HG03521 (cell line): ENCODE measurements at regions not wholly inside any gene's neighbourhood (a gene's known extent, or its start where the extent isn't known, plus 50 kb on each side); places are given as distances from the start of the nearest gene placed in this dataset.

ENCODE experiments used
- ATAC-seq: cut with Tn5 transposase; IDR thresholded peaks from one replicate; pipeline ENCODE4 v1.9.1; 2021; ENCODE audit warnings: mild to moderate bottlenecking, moderate library complexity; ENCODE audit not compliant: unreplicated experiment

DNA sequence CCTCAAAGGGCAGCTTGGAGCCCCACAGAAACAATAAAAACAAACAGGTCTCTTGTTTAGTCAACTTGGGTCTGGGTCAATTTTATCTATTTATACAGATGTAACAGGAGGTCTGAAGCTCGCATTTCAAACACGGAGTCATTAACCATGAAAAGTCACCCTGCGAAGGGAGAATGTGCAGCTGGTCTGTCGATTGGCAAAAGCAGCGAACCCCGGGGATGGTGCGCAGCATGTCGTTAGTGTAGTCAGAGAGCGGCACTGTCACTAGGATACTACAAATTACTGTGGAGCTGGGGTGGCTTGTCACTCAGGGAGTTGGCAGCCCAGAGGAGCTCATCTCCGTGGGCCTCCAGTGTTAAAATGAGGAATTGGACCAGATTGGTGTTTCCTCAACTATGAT lies 190.4 kb upstream of the ARG1 start:
- ATAC-seq: no peak

DNA sequence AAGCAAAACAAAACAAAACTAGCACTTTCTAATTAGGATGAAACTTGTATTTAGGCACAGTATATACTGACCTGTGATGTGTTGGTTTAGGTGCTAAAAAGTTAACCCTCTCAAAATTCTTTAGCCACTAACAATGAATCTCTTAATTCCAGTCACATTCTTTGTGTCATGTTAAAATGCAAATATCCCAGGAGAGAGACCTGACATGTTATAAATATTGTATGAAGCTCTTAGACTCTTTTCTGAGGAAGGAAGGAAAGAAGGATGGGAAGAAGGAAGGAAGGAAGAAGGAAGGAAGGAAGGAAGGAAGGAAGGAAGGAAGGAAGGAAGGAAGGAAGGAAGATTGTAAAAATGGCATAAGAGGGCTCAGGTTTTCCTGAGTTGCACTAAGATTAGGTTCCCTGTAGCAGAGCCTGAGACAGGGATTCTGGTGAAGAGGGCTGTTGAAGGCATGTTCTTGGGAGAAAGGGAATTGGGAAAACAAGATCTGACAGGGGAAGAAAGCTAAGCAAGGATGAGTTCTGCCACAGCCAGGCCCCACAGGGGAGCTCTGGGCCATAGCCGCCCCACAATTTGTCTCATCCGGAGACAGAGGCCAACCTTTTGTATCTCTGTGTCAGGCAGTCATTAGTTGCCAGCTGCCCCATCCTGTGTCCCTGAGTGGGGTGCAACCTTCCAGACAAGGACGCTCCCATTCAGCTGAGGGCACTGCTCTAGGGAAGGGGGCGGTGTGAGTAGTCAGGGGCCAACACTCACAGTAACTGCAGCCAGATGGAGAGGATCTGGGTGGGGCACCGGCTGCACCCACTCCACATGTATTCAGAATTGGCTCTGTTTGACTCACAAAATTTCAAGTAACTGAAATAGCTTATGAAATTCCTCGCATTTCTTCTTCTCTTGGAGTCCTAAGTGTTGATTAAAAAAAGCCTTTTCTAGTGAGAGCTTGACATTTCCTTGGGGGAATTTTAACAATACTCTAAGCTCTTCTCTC lies 189.3 kb upstream of the ARG1 start:
- ATAC-seq: no peak

DNA sequence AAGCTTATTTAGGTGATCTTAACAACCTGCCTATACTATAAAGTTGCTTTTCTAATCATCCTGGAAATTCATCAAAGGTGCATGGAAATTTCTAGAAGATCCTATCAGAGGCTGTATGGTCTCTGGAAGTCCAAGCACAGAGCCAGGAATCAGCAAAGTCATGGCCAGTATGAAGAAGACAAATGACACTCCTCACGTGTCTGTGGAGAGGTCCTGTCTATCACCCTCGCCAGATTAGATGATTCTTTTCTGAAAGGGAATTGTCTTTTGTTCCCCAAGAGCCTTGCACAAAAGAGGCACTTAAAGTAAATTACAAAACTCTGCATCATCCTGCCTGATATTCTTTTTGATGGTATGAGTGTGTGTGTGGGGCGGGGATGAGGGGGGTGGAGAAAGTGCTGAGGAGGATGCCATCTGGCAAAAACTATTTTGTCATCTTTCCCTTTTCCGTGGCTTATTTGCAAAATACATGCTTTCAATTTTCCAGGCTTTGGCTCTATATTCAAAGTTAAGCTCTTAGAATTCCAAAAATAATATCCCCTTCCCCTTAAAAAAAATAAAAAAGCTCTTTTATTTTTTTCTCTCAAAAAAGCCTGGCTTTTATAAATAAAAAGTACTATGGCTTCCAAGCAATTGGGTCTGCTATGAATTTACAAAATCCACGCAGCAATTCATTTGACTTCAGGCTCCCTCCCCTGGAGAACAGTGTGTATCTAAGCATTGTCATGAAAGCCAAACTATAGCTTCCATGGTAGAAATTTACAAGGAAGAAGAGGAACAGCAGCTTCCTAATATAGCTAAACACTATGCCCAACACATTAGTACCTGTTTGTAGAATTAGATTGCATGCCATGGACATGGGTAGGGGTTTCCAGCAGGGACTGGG lies 185.2 kb upstream of the ARG1 start:
- no peak for ATAC-seq

DNA sequence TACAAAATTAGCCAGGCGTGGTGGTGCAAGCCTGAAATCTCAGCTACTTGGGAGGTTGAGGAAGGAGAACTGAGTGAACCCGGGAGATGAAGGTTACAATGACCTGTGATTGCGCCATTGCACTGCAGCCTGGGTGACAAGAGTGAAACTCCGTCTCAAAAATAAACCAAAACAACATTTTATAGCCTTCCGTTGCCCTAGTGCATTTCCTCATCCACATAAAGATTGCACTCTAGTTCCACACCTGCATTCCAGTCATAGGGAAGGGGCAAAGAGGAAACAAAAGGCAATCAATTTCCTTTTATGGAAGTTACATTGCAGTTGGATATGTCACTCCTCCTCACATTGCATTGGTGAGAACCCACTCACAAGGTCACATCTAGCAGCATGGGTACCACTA lies 182.7 kb upstream of the ARG1 start:
- ATAC-seq: no peak

DNA sequence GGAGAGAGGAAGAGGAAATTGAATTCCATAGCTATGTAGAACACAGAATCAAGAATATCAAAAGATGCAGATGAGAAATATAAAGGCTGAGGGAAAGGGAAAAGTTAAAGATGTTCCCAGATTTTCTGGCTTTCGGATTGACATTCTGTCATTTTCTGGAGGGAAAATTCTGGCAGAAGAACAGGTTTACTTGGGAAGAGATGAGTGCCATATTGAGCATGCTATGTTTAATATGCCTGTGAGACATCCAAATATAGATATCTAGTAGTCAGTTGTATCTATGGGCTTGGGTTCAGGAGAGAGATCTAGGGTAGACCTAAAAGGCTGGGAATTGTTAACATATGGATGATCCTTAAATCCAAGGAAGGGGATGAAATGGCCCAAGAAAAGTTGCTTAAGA lies 181.9 kb upstream of the ARG1 start:
- ATAC-seq: no peak

DNA sequence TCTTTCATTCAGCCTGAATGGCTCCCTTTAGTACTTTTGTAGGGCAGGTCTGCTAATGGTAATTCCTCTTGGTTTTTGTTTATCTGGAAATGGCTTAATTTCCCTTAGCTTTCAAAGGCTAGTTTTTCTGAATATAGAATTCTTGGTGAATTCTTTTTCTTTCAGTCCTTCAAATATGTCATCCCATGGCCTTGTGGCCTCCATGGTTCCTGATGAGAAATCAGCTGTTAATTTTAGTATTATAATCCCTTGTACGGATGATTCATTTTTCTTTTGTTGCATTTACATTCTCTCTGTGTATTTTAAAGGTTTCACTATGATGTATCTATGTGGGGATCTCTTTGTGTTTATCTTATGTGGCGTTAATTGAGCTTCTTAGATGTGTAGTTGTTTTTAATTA lies 179.6 kb upstream of the ARG1 start:
- no peak for ATAC-seq

DNA sequence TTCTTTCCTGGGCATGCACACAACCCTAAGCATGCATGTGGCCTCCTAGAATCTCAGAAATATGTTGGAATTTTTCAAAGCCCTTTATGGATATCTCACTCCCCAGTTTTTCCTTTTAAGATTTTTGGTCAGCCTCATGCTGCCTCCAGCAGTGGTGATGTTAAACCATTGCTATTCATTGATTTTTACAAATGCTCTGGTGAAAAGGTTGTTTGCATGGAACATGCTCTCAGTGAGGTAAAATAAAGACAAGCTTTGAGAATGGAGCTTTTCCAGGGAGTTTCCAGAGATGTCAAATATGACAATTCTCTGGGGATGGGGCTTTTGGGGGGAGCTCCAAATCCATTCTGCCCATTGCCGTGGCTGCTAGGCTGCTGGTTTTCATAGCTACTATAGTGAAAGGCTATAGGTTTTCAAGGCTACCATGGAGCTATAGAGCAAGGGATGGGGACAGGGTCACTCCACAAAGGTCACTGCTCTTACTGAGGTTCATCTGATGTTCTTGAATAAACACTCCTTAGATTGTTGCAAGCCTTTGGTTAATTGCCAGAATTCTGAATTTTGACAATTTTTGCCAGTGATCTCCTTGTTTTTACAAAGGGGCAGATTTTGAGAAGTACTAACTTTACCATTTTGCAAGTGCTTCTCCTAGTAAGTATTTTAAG lies 178.1 kb upstream of the ARG1 start:
- no peak for ATAC-seq

DNA sequence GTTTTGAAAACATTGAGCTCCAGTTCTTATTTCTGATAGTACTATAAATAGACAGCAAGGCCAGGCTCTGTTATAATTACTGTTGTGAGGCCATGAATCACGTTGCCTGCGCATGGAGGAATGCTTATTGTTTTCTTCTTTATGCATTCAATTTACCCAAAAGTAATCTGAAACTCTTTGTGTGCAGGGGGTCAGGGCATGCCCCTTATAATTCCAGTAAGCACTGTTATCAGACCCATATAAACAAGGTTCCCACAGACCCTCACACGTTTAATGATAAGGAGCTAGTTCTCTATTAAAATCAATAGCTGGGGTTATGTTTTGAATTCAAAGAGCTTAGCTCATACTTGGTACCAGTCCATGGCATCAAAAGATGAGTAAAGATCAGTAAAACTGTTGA lies 174.8 kb upstream of the ARG1 start:
- no peak for ATAC-seq

DNA sequence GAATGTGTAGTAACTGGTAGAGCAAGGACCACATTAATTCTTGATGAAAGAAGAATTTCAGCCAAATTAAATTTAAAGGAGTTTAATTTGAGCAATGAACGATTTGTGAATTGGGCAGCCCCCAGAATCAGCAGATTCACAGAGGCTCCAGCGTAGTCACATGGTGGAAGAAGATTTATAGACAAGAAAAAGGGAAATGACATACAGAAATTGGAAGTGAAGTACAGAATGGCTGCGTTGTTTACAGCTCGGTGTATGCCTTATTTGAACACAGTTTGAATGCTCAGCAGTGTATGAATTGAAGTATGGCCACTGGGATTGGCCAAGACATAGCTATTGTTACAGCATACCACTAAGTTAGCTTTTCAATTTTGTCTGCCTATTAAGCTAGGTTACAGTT lies 173.6 kb upstream of the ARG1 start:
- no peak for ATAC-seq

DNA sequence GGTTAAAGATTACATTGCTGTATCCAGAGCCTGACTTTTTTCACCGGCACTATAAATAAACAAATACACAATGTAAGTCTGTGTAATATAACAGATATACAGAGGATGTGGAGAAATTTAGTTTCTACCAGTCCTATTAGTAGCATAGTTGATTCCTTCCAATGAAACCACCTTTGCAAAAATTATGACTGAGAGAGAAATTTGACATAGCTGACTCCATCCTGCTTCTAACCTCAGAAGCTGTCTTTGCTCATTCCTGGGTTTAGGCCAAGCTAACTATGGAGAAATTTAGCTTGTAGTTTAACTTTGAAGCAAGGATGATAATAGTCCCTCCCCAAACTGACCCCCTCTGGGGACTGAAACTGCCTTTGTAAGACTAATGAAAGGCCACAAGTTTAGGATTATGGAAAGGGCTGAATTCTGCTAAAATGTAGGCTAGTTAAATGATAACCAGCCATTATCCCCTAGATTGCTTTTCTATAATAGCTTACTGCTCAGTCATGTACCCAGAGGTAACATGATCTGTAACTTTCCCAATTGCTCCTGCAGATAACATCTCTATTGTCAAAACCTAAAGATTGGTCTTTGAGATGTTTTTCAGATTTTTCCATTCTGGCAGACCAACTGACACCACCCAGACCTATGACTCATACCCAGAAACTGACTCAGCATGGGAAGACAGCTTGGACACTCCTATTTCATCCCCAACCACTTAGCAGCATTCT lies 172.8 kb upstream of the ARG1 start:
- ATAC-seq: no peak

DNA sequence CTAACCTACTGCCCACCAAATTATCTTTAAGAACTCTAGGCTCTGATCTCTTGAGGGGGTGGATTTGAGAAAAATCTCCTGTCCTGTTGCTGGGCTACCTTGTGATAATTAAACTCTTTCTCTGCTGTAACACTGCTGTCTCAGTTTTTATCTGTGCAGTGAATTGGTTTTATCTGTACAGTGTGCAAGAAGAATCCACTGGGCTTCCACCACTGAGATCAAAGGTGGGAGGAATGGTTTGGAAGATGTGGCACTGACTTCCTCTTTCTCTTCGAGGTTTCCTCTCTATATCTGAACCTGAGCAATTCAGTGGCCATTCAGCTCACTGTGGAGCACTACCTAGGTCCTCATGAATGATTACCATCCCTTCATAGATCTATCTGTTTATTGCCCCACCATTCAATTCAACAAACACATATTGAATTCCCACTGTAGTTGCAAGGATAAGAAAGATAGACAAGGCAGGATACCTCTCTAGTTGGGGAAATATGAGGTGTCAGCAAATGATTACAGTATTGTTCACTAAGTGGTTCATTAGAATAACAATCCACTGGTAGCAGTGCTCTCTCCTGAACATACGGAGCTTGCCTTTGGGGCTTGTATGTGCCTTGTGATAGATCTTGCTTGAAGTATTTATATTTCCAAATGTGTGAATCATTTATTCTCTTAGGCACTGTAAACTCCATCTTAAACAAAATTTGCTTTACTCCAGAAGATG lies 172.1 kb upstream of the ARG1 start:
- ATAC-seq: no peak

DNA sequence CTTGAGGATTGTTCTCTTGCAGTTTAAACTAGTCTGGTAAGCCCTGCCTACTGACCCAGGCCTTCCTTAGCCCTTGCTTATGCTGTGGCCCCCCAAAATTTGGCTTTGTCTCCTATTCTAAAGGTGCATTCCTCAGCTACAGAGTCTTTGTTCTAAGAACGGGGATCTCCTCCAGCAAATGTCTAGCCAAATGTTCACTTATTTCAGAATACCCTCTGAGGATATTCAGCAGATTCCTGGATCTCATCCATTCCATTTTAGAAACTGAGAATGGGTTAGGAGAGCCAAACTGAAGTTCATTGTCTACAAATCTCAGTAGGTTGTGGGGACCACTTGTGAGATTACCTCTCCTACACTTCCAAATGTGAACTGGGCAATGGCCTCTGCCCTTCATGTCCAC lies 164.2 kb upstream of the ARG1 start:
- no peak for ATAC-seq

DNA sequence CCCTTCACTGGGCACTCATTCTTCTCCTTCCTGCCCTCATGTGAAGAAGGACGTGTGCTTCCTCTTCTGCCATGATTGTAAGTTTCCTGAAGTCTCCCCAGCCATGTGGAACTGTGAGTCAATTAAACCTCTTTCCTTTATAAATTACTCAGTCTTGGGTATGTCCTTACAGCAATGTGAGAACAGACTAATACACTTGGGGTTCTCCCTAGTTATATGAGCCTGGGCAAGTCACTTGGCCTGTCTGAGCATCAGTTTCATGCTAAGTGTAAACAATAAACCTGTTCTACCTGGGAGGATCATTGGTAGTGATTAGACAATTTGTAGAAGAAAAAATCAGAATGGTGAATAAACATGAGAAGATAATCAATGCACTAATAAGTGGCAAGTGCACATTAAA lies 162.2 kb upstream of the ARG1 start:
- no peak for ATAC-seq

DNA sequence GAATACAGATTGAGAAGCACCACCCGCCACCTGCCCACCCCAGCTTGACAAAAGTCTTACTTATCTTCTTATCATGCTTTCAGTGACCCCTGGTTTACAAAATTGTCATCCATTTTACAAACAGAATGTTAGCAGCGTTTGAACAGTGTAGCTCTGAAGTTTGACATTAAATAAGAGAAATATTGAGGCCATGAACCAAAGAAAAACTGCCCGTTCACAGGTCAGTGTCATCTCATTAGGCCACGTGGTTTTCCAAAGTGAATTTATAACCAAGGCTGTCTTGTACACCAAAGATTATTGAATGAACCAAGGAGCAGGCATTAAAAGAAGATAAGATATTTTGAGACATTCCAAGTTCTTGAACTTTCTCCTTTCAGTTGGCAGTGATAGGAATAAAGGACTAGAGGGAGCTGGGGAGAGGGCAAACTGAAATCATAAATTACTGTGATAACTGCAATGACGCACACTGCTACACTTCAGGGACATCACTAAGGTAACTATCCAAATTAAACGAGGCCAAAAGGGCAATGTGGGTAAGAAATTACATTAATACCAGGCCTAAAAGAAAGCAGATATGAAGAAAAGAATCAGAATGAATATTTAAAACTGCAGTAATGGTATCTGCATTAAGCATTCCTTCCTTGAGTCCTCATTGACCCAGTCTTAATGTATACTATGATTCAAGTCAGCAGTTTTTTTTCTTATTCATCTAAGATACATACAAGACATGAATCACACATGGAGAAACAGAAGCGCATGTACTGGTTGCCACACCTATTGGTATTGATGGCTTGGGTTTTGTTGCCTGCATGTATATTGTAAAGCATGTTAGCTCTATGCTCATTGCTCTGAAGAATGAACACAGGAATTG lies 159.8 kb upstream of the ARG1 start:
- ATAC-seq: no peak

DNA sequence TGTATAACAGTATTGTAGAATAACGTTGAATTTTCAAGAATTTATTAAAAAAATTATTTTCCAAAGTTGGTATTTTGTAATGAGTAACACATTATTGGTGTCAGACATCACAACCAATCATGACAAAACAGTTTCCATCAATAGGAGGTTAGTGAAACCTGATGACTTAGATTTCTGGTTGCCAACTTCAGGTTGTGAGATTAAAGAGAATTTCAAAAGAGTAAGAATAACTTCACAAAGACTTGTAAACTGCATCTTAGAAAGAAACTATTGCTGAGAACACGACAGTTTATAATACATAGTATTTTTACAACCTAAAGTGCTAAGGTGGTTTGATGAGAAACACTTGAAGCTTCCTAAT lies 159.2 kb upstream of the ARG1 start:
- ATAC-seq: no peak

DNA sequence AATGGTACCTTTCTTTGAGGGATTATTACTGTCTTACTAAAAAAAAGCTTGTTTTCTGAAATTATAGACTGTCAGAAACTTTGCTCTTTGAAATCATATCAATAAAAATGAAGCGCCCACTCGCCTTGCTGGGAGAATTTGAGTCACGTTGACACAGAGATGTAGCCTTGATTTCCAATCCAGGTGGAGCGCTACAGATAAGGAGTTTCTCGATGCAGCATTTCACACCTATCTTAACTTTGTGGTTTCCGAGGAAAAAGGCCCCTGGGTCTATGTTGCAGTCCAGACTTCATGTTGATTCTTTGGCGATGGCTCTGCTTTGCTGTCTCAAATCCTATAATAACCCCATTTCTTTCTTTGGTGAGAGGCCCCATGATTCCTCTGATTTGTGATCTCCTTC lies 158.1 kb upstream of the ARG1 start:
- no peak for ATAC-seq

DNA sequence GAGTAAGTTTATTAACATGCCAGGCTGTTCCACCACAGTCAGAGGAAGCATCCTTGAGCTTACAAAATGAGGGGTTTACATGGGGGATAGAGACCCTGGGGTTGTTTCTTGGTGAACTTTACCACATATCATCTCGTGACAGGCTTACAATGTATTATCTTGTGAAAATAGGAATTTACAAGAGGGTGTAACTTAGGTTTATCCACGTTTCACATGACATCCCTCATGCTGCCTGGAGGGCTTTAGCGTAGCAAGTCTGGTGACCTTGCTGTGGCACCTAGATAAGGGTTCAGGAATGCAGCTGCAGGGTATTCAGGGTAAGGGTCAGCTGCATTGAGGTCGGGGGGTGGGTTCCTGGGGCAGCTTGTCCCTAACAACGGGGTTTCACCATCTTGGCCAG lies 154.6 kb upstream of the ARG1 start:
- no peak for ATAC-seq

DNA sequence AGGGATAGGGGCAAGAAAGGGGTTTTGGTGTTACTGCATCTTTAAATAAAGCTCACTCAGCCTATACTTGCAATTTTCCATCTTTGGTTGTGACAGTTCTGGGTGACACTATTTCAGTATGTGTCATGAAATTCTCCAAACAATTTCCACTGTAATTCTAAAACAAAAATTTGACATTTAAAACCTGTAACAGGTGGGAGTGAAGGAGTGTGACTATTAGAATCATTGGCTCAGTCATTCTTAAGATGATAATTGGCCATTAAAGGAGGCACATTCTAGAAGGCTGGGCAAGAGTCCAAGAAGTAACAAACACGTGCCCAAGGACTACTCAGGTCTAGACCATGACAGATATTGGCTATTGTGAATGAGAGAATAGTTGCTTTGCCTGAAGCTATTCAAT lies 153.3 kb upstream of the ARG1 start:
- no peak for ATAC-seq

DNA sequence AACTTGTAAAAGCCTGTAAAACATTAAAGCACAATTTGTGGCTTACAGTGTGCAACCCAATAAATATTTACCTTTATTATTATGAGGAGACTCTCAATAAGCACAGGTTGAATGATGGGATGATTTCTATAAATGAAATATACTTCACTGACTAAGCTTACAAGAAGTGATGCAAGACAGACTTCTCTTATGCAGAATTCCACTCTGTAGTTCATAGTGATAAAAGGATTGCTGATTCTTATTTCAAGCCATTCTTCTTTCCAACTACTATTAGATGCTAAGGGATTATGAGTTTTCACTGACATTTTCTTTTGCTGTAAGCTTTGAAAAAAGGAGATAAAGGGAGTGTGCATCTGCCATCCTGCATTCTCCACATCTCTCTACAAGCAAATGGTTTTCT lies 149.0 kb upstream of the ARG1 start:
- no peak for ATAC-seq
